Keratinocyte (primary cell): ENCODE measurements at regions not wholly inside any gene's neighbourhood (a gene's known extent, or its start where the extent isn't known, plus 50 kb on each side); places are given as distances from the start of the nearest gene placed in this dataset.

Source experiments
- CTCF ChIP-seq, 3 experiments: IDR thresholded peaks in 1 of 3; conservative IDR thresholded peaks in 1 of 3; optimal IDR thresholded peaks in 1 of 3; 2 replicates in 2 of 3; 3 replicates in 1 of 3; pipeline versions ENCODE3 to v1.5.1; 2011; ENCODE audit warnings: low read length in 3 of 3, mild to moderate bottlenecking in 3 of 3, moderate library complexity in 2 of 3, control low read depth in 1 of 3, inconsistent platforms in 1 of 3; ENCODE audit not compliant: insufficient read depth in 2 of 3; ENCODE audit errors: extremely low read depth in 1 of 3
- EZH2 ChIP-seq: IDR thresholded peaks from one replicate; pipeline ENCODE4 v1.6.1; 2012; ENCODE audit warnings: inconsistent platforms, mild to moderate bottlenecking, low read length, moderate library complexity

DNA sequence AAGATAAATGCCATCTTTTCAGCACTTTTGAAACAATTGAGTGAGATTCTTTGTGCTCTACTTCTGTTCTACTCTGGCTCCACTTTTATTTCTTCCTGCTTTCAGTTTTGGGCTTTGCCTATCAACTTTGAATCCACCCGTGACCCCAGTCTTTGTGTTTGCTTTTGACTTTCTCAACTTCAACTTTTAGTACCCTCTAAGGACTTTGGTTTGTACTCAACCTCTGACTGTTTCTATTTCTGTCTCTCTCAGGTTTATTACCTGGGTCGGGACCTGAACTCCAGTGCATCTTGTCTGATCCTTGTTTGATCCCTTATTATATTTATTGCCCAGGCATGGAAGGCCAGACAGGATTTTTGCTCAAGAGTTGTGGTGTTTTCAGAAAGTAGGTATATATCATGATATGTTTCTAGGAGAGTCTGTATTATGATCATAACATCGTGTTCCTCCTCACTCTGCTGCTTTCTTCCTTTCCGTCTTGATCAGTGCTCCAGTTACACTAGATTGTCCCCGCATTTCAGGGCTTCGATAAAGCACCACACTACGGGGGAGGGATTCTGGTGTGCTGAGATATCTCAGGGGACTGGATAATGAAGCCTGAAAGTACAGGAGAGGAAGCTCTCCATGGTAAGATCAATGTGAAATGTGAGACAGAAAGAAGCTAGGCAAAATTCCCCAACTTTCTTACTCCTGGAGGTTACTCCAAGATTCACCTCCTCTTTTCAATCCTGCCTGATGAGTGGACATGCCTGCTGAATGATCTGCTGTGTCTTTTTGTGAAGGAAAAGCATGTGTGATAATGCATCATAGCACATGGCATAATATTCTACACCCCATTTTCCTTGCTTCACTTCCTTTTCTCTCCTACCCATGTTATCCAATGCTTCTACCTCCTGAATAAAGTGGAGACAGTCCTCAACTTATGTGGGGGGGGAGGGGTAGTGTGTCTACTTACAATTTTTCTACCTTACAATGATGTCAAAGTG is 155.5 kb upstream of the GRIN3A start:
- no peak for TF ChIP-seq CTCF (optimal IDR thresholded peaks at IDR 0.05 in 1 of 3, IDR thresholded peaks at IDR 0.05 in 1 of 3, conservative IDR thresholded peaks at IDR 0.05 in 1 of 3; ENCODE audit: extremely low read depth in 1 of 3, insufficient read depth in 2 of 3, low read length in 3 of 3)
- TF ChIP-seq EZH2: no peak
